Naive thymus-derived CD4-positive, alpha-beta T cell (primary cell): ENCODE measurements at regions not wholly inside any gene's neighbourhood (a gene's known extent, or its start where the extent isn't known, plus 50 kb on each side); places are given as distances from the start of the nearest gene placed in this dataset.

Experiments
- ATAC-seq: fragments of 150-1000 bp; cut with Tn5 transposase; 2 replicates; pipeline ENCODE4 v1.10.0; 2021; ENCODE audit warnings: mild to moderate bottlenecking, moderate library complexity
- CTCF ChIA-PET: fragments of 350-600 bp; sonication (Branson Sonifier 250); formaldehyde crosslinking; loops from one replicate; lab custom pipeline; 2021; ENCODE audit warnings: antibody characterized with exemption; lab: Charles Lee
- POLR2A ChIA-PET: fragments of 350-600 bp; sonication (Branson Sonifier 250); formaldehyde crosslinking; loops from one replicate; lab custom pipeline; 2021; ENCODE audit warnings: antibody characterized with exemption, inconsistent platforms; lab: Charles Lee
- DNase-seq, 9 donors: peaks; one replicate each; pipeline versions ENCODE4 v3.0.0 to v3.0.0-alpha.2; 2020 to 2022; ENCODE audit warnings: mixed read lengths in 1 of 9
- H3K27ac ChIP-seq: one replicate; pipeline ENCODE4 v1.7.0; 2013; ENCODE audit warnings: mild to moderate bottlenecking, low read depth, low read length, moderate library complexity
- H3K27me3 ChIP-seq, 2 donors: one replicate each; pipeline ENCODE4 v1.7.0; 2013; ENCODE audit warnings: low read length in 2 of 2, mild to moderate bottlenecking in 2 of 2, moderate library complexity in 2 of 2; ENCODE audit not compliant: control insufficient read depth in 2 of 2, insufficient read depth in 2 of 2
- H3K36me3 ChIP-seq, 3 experiments: 1 replicate in 2 of 3; 2 replicates in 1 of 3; pipeline ENCODE4 v1.7.0; 2013; ENCODE audit warnings: low read length in 3 of 3, mild to moderate bottlenecking in 3 of 3, moderate library complexity in 1 of 3; ENCODE audit not compliant: insufficient read depth in 3 of 3, control insufficient read depth in 2 of 3
- H3K4me1 ChIP-seq, 2 donors: one replicate each; pipeline ENCODE4 v1.7.0; 2013; ENCODE audit warnings: low read length in 2 of 2, mild to moderate bottlenecking in 2 of 2, moderate library complexity in 1 of 2; ENCODE audit not compliant: control insufficient read depth in 2 of 2, insufficient read depth in 2 of 2
- H3K4me3 ChIP-seq: 2 replicates; pipeline ENCODE4 v1.7.0; 2013; ENCODE audit warnings: mild to moderate bottlenecking, low read length
- H3K9me3 ChIP-seq, 3 experiments: 1 replicate in 2 of 3; 2 replicates in 1 of 3; pipeline ENCODE4 v1.7.0; 2013; ENCODE audit warnings: low read length in 3 of 3; ENCODE audit not compliant: control insufficient read depth in 2 of 3
- H3K27ac Mint-ChIP-seq, 9 donors: one replicate each; pipeline ENCODE4 v1.8.0; 2020 to 2022; ENCODE audit warnings: mixed read lengths in 9 of 9, mild to moderate bottlenecking in 8 of 9, moderate library complexity in 5 of 9, inconsistent platforms in 2 of 9
- H3K27me3 Mint-ChIP-seq, 5 donors: one replicate each; pipeline ENCODE4 v1.8.0; 2021 to 2022; ENCODE audit warnings: mixed read lengths in 5 of 5, mild to moderate bottlenecking in 1 of 5
- H3K36me3 Mint-ChIP-seq, 5 donors: one replicate each; pipeline ENCODE4 v1.8.0; 2020 to 2022; ENCODE audit warnings: mixed read lengths in 5 of 5, mild to moderate bottlenecking in 3 of 5, inconsistent platforms in 1 of 5
- H3K4me1 Mint-ChIP-seq, 7 donors: one replicate each; pipeline ENCODE4 v1.8.0; 2020 to 2022; ENCODE audit warnings: mixed read lengths in 7 of 7, mild to moderate bottlenecking in 3 of 7, inconsistent platforms in 1 of 7
- H3K4me3 Mint-ChIP-seq, 10 donors: one replicate each; pipeline ENCODE4 v1.8.0; 2020 to 2022; ENCODE audit warnings: mild to moderate bottlenecking in 10 of 10, mixed read lengths in 10 of 10, moderate library complexity in 6 of 10, inconsistent platforms in 2 of 10
- H3K9me3 Mint-ChIP-seq, 11 donors: one replicate each; pipeline ENCODE4 v1.8.0; 2020 to 2022; ENCODE audit warnings: mixed read lengths in 11 of 11, mild to moderate bottlenecking in 4 of 11, inconsistent platforms in 1 of 11, moderate library complexity in 1 of 11
- intact Hi-C, 2 donors: fragments of 100-400 bp; cut with micrococcal nuclease; formaldehyde crosslinking; loops; one replicate each; pipeline ENCODE4 v1.15.1; 2023

GRCh38 chr2:23066686-23067085 lies 318.3 kb upstream of the KLHL29 start:
- peaks cover 0 to 26% (median 3%) of the 10 kb centered on the region in 5 donors for H3K27me3 Mint-ChIP-seq
- no peaks in the 10 kb centered on the region for H3K4me1 ChIP-seq
- no peaks in the 10 kb centered on the region for H3K27me3 ChIP-seq
- no peak overlapping the region for H3K4me3 Mint-ChIP-seq
- POLR2A ChIA-PET: no interaction called here
- H3K36me3 Mint-ChIP-seq: peaks cover 0 to 4% (median 0%) of the 10 kb centered on the region in 5 donors
- H3K36me3 ChIP-seq: no peaks in the 10 kb centered on the region
- H3K9me3 Mint-ChIP-seq: peaks cover 0 to 9% (median 0%) of the 10 kb centered on the region in 11 donors
- no peak overlapping the region for H3K27ac Mint-ChIP-seq
- CTCF ChIA-PET: no interaction called here
- intact Hi-C loops: no loop called here
- H3K27ac ChIP-seq: no peak overlapping the region
- no peak overlapping the region for H3K4me3 ChIP-seq
- ATAC-seq: no peak
- no peak for DNase-seq
- H3K4me1 Mint-ChIP-seq: no peaks in the 10 kb centered on the region
- no peaks in the 10 kb centered on the region for H3K9me3 ChIP-seq

GRCh38 chr2:23069156-23069555 lies 315.8 kb upstream of the KLHL29 start:
- no peak for DNase-seq
- Mint-ChIP-seq H3K27ac (no peak overlapping the region), H3K36me3 (peaks cover 0 to 4% (median 0%) of the 10 kb centered on the region in 5 donors), H3K27me3 (peaks cover 0 to 31% (median 0%) of the 10 kb centered on the region in 5 donors), H3K4me3 (no peak overlapping the region), H3K9me3 (peaks cover 0 to 8% (median 0%) of the 10 kb centered on the region in 11 donors), H3K4me1 (peaks cover 0 to 2% (median 0%) of the 10 kb centered on the region in 7 donors)
- no peaks in the 10 kb centered on the region for H3K9me3 ChIP-seq
- no peaks in the 10 kb centered on the region for H3K4me1 ChIP-seq
- POLR2A ChIA-PET: no interaction called here
- no peaks in the 10 kb centered on the region for H3K36me3 ChIP-seq
- H3K27ac ChIP-seq: no peak overlapping the region
- no peak for ATAC-seq
- CTCF ChIA-PET: no interaction called here
- H3K4me3 ChIP-seq: no peak overlapping the region
- intact Hi-C loops: no loop called here
- no peaks in the 10 kb centered on the region for H3K27me3 ChIP-seq

GRCh38 chr2:23069923-23070322 lies 315.1 kb upstream of the KLHL29 start:
- CTCF ChIA-PET: no interaction called here
- no peak for DNase-seq
- H3K27ac ChIP-seq: no peak overlapping the region
- peaks cover 0 to 4% (median 0%) of the 10 kb centered on the region in 5 donors for H3K36me3 Mint-ChIP-seq
- H3K27me3 Mint-ChIP-seq: peaks cover 0 to 36% (median 2%) of the 10 kb centered on the region in 5 donors
- H3K27ac Mint-ChIP-seq: no peak overlapping the region
- peaks cover 0 to 2% (median 0%) of the 10 kb centered on the region in 7 donors for H3K4me1 Mint-ChIP-seq
- no peaks in the 10 kb centered on the region for H3K4me1 ChIP-seq
- H3K36me3 ChIP-seq: no peaks in the 10 kb centered on the region
- no peak overlapping the region for H3K4me3 Mint-ChIP-seq
- peaks cover 0 to 8% (median 0%) of the 10 kb centered on the region in 11 donors for H3K9me3 Mint-ChIP-seq
- no peaks in the 10 kb centered on the region for H3K27me3 ChIP-seq
- no peaks in the 10 kb centered on the region for H3K9me3 ChIP-seq
- H3K4me3 ChIP-seq: no peak overlapping the region
- ATAC-seq: no peak
- intact Hi-C loops: no loop called here
- POLR2A ChIA-PET: no interaction called here

GRCh38 chr2:23073056-23073455 lies 311.9 kb upstream of the KLHL29 start:
- Mint-ChIP-seq H3K36me3 (no peaks in the 10 kb centered on the region), H3K9me3 (peaks cover 0 to 5% (median 0%) of the 10 kb centered on the region in 11 donors), H3K4me1 (peaks cover 0 to 2% (median 0%) of the 10 kb centered on the region in 7 donors), H3K27ac (no peak overlapping the region), H3K4me3 (no peak overlapping the region), H3K27me3 (peaks cover 0 to 45% (median 3%) of the 10 kb centered on the region in 5 donors)
- H3K4me1 ChIP-seq: no peaks in the 10 kb centered on the region
- H3K36me3 ChIP-seq: no peaks in the 10 kb centered on the region
- intact Hi-C loops: no loop called here
- ATAC-seq (no peak), DNase-seq (no peak)
- H3K4me3 ChIP-seq: no peak overlapping the region
- POLR2A ChIA-PET: no interaction called here
- H3K27ac ChIP-seq: no peak overlapping the region
- no peaks in the 10 kb centered on the region for H3K27me3 ChIP-seq
- CTCF ChIA-PET: no interaction called here
- no peaks in the 10 kb centered on the region for H3K9me3 ChIP-seq

GRCh38 chr2:23073671-23074070 lies 311.3 kb upstream of the KLHL29 start:
- no peak overlapping the region for H3K27ac ChIP-seq
- Mint-ChIP-seq H3K4me3 (no peak overlapping the region), H3K36me3 (no peaks in the 10 kb centered on the region), H3K4me1 (peaks cover 0 to 2% (median 0%) of the 10 kb centered on the region in 7 donors), H3K9me3 (peaks cover 0 to 5% (median 0%) of the 10 kb centered on the region in 11 donors), H3K27ac (no peak overlapping the region), H3K27me3 (peaks cover 0 to 41% (median 3%) of the 10 kb centered on the region in 5 donors)
- CTCF ChIA-PET: no interaction called here
- H3K4me3 ChIP-seq: no peak overlapping the region
- intact Hi-C loops: no loop called here
- H3K9me3 ChIP-seq: no peaks in the 10 kb centered on the region
- H3K36me3 ChIP-seq: no peaks in the 10 kb centered on the region
- H3K4me1 ChIP-seq: no peaks in the 10 kb centered on the region
- no peak for ATAC-seq
- POLR2A ChIA-PET: no interaction called here
- H3K27me3 ChIP-seq: no peaks in the 10 kb centered on the region
- no peak for DNase-seq

GRCh38 chr2:23077596-23077995 lies 307.4 kb upstream of the KLHL29 start:
- Histone ChIP-seq H3K27me3 (no peaks in the 10 kb centered on the region), H3K36me3 (no peaks in the 10 kb centered on the region), H3K9me3 (no peaks in the 10 kb centered on the region), H3K27ac (no peak overlapping the region), H3K4me3 (no peak overlapping the region), H3K4me1 (no peaks in the 10 kb centered on the region)
- no peak overlapping the region for H3K27ac Mint-ChIP-seq
- peaks cover 0 to 2% (median 0%) of the 10 kb centered on the region in 7 donors for H3K4me1 Mint-ChIP-seq
- intact Hi-C loops: no loop called here
- H3K36me3 Mint-ChIP-seq: no peaks in the 10 kb centered on the region
- H3K9me3 Mint-ChIP-seq: peaks cover 0 to 18% (median 4%) of the 10 kb centered on the region in 11 donors
- no peak for ATAC-seq
- ChIA-PET POLR2A (no interaction called here), CTCF (no interaction called here)
- DNase-seq: no peak
- peaks cover 0 to 24% (median 3%) of the 10 kb centered on the region in 5 donors for H3K27me3 Mint-ChIP-seq
- H3K4me3 Mint-ChIP-seq: no peak overlapping the region

GRCh38 chr2:23078784-23079434 lies 306.1 kb upstream of the KLHL29 start:
- intact Hi-C loops: no loop called here
- DNase-seq (no peak), ATAC-seq (no peak)
- H3K9me3 ChIP-seq: no peaks in the 10 kb centered on the region
- no peak overlapping the region for H3K27ac Mint-ChIP-seq
- no peak overlapping the region for H3K4me3 ChIP-seq
- H3K27me3 Mint-ChIP-seq: peaks cover 0 to 25% (median 3%) of the 10 kb centered on the region in 5 donors
- no peak overlapping the region for H3K27ac ChIP-seq
- peaks cover 0 to 30% (median 7%) of the 10 kb centered on the region in 11 donors for H3K9me3 Mint-ChIP-seq
- no peak overlapping the region for H3K4me3 Mint-ChIP-seq
- CTCF ChIA-PET: no interaction called here
- H3K27me3 ChIP-seq: no peaks in the 10 kb centered on the region
- H3K36me3 Mint-ChIP-seq: no peaks in the 10 kb centered on the region
- H3K36me3 ChIP-seq: no peaks in the 10 kb centered on the region
- H3K4me1 ChIP-seq: no peaks in the 10 kb centered on the region
- H3K4me1 Mint-ChIP-seq: peaks cover 0 to under 1% (median 0%) of the 10 kb centered on the region in 7 donors
- POLR2A ChIA-PET: no interaction called here
